HepG2 (cell line): ENCODE measurements at regions not wholly inside any gene's neighbourhood (a gene's known extent, or its start where the extent isn't known, plus 50 kb on each side); places are given as distances from the start of the nearest gene placed in this dataset.

ENCODE experiments used
- CCAR2 ChIP-seq: fragments of 200-400 bp; formaldehyde crosslinking; optimal IDR thresholded peaks from 2 replicates; pipeline ENCODE3; 2018; ENCODE audit warnings: low read depth, mild to moderate bottlenecking, low read length, moderate library complexity
- CHD4 ChIP-seq: fragments of 200-600 bp; sonication (generic); IDR thresholded peaks from 2 replicates; pipeline ENCODE4 v1.7.0; 2017; ENCODE audit warnings: mild to moderate bottlenecking, low read length, borderline replicate concordance
- KDM3A ChIP-seq: IDR thresholded peaks from 2 replicates; pipeline ENCODE4 v1.6.1; 2018; ENCODE audit warnings: low read depth, missing compliant biosample characterization
- PAWR ChIP-seq: sonication (generic); formaldehyde crosslinking; IDR thresholded peaks from 2 replicates; pipeline ENCODE4 v1.4.0; 2020; ENCODE audit warnings: missing genetic modification reagents, mild to moderate bottlenecking, borderline replicate concordance
- PTBP1 ChIP-seq: fragments of 200-400 bp; formaldehyde crosslinking; IDR thresholded peaks from 2 replicates; pipeline ENCODE4 v1.6.1; 2018; ENCODE audit warnings: low read length, low read depth; ENCODE audit not compliant: poor library complexity, severe bottlenecking
- RCOR2 ChIP-seq: IDR thresholded peaks from 2 replicates; pipeline ENCODE4 v1.6.1; 2016; ENCODE audit warnings: missing biosample characterization, missing genetic modification reagents
- ZBTB7A ChIP-seq: sonication (generic); formaldehyde crosslinking; IDR thresholded peaks from 2 replicates; pipeline ENCODE4 v1.8.0; 2022; ENCODE audit warnings: mild to moderate bottlenecking, missing genetic modification reagents
- ZMAT3 ChIP-seq: sonication (generic); formaldehyde crosslinking; conservative IDR thresholded peaks from 2 replicates; pipeline ENCODE4 v1.7.0; 2021; ENCODE audit warnings: missing genetic modification reagents
- ZNF713 ChIP-seq: sonication (generic); formaldehyde crosslinking; IDR thresholded peaks from 2 replicates; pipeline ENCODE4 v1.4.0; 2020; ENCODE audit warnings: mild to moderate bottlenecking, missing genetic modification reagents
- ZNF780A ChIP-seq: sonication (generic); formaldehyde crosslinking; IDR thresholded peaks from 2 replicates; pipeline ENCODE4 v1.8.0; 2022; ENCODE audit warnings: mild to moderate bottlenecking, missing genetic modification reagents, moderate library complexity
- ZNF790 ChIP-seq: sonication (generic); formaldehyde crosslinking; IDR thresholded peaks from 2 replicates; pipeline ENCODE4 v1.8.0; 2022; ENCODE audit warnings: missing genetic modification reagents, mild to moderate bottlenecking, borderline replicate concordance
- TF ChIP-seq, protein P1 (sequence below): sonication (generic); formaldehyde crosslinking; IDR thresholded peaks from 2 replicates; pipeline ENCODE4 v1.5.1; 2020; ENCODE audit warnings: mild to moderate bottlenecking, missing genetic modification reagents
- TF ChIP-seq, protein P2 (sequence below): sonication (generic); formaldehyde crosslinking; conservative IDR thresholded peaks from 2 replicates; pipeline ENCODE4 v1.8.0; 2022; ENCODE audit warnings: low read depth, missing genetic modification reagents
- TF ChIP-seq, protein P3 (sequence below): sonication (generic); formaldehyde crosslinking; IDR thresholded peaks from 2 replicates; pipeline ENCODE4 v1.4.0; 2020; ENCODE audit warnings: missing genetic modification reagents
- TF ChIP-seq, protein P4 (sequence below): sonication (generic); formaldehyde crosslinking; IDR thresholded peaks from 2 replicates; pipeline ENCODE4 v1.4.0; 2020; ENCODE audit warnings: mild to moderate bottlenecking, missing genetic modification reagents

DNA sequence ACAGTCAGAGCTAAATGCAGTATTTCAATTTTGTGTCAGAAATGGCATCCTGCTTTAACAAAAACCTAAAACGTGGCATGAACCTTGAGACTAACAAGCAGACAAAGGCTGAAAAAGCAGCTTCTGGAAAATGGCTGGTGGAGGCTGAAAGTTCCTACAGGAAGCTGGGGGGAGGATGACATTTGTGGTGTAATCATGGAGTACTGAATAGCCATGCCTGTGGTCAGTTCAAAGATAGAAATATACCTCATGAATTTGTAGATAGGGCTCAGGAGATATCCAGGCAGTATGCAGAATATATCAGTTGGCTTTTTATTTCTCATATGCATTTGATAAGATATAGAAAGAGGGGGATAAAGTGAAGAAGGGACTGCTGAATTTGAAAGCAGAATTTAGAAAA is 181.7 kb downstream of the UQCRFS1 start (continued):
- TF ChIP-seq, protein P1, sequence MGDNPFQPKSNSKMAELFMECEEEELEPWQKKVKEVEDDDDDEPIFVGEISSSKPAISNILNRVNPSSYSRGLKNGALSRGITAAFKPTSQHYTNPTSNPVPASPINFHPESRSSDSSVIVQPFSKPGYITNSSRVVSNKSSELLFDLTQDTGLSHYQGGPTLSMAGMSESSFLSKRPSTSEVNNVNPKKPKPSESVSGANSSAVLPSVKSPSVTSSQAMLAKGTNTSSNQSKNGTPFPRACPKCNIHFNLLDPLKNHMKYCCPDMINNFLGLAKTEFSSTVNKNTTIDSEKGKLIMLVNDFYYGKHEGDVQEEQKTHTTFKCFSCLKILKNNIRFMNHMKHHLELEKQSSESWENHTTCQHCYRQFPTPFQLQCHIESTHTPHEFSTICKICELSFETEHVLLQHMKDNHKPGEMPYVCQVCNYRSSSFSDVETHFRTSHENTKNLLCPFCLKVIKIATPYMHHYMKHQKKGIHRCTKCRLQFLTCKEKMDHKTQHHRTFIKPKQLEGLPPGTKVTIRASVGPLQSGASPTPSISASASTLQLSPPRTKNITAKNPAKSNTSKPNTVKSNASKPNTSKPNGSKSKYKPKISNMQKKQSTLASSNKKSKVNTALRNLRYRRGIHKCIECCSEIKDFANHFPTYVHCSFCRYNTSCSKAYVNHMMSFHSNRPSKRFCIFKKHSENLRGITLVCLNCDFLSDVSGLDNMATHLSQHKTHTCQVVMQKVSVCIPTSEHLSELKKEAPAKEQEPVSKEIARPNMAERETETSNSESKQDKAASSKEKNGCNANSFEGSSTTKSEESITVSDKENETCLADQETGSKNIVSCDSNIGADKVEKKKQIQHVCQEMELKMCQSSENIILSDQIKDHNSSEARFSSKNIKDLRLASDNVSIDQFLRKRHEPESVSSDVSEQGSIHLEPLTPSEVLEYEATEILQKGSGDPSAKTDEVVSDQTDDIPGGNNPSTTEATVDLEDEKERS = no peak
- TF ChIP-seq CCAR2 (no peak), KDM3A (no peak), ZBTB7A (CRISPR knock-in tag) (no peak), RCOR2 (CRISPR knock-in tag) (no peak), CHD4 (no peak), PTBP1 (no peak), ZNF780A (CRISPR knock-in tag) (no peak), ZNF713 (CRISPR knock-in tag) (no peak), ZMAT3 (CRISPR knock-in tag) (no peak), ZNF790 (CRISPR knock-in tag) (no peak), PAWR (CRISPR knock-in tag) (no peak)
- TF ChIP-seq, protein P2, sequence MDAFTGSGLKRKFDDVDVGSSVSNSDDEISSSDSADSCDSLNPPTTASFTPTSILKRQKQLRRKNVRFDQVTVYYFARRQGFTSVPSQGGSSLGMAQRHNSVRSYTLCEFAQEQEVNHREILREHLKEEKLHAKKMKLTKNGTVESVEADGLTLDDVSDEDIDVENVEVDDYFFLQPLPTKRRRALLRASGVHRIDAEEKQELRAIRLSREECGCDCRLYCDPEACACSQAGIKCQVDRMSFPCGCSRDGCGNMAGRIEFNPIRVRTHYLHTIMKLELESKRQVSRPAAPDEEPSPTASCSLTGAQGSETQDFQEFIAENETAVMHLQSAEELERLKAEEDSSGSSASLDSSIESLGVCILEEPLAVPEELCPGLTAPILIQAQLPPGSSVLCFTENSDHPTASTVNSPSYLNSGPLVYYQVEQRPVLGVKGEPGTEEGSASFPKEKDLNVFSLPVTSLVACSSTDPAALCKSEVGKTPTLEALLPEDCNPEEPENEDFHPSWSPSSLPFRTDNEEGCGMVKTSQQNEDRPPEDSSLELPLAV (CRISPR knock-in tag) = no peak
- TF ChIP-seq, protein P3, sequence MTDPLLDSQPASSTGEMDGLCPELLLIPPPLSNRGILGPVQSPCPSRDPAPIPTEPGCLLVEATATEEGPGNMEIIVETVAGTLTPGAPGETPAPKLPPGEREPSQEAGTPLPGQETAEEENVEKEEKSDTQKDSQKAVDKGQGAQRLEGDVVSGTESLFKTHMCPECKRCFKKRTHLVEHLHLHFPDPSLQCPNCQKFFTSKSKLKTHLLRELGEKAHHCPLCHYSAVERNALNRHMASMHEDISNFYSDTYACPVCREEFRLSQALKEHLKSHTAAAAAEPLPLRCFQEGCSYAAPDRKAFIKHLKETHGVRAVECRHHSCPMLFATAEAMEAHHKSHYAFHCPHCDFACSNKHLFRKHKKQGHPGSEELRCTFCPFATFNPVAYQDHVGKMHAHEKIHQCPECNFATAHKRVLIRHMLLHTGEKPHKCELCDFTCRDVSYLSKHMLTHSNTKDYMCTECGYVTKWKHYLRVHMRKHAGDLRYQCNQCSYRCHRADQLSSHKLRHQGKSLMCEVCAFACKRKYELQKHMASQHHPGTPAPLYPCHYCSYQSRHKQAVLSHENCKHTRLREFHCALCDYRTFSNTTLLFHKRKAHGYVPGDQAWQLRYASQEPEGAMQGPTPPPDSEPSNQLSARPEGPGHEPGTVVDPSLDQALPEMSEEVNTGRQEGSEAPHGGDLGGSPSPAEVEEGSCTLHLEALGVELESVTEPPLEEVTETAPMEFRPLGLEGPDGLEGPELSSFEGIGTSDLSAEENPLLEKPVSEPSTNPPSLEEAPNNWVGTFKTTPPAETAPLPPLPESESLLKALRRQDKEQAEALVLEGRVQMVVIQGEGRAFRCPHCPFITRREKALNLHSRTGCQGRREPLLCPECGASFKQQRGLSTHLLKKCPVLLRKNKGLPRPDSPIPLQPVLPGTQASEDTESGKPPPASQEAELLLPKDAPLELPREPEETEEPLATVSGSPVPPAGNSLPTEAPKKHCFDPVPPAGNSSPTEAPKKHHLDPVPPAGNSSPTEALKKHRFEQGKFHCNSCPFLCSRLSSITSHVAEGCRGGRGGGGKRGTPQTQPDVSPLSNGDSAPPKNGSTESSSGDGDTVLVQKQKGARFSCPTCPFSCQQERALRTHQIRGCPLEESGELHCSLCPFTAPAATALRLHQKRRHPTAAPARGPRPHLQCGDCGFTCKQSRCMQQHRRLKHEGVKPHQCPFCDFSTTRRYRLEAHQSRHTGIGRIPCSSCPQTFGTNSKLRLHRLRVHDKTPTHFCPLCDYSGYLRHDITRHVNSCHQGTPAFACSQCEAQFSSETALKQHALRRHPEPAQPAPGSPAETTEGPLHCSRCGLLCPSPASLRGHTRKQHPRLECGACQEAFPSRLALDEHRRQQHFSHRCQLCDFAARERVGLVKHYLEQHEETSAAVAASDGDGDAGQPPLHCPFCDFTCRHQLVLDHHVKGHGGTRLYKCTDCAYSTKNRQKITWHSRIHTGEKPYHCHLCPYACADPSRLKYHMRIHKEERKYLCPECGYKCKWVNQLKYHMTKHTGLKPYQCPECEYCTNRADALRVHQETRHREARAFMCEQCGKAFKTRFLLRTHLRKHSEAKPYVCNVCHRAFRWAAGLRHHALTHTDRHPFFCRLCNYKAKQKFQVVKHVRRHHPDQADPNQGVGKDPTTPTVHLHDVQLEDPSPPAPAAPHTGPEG (CRISPR knock-in tag) = no peak
- TF ChIP-seq, protein P4, sequence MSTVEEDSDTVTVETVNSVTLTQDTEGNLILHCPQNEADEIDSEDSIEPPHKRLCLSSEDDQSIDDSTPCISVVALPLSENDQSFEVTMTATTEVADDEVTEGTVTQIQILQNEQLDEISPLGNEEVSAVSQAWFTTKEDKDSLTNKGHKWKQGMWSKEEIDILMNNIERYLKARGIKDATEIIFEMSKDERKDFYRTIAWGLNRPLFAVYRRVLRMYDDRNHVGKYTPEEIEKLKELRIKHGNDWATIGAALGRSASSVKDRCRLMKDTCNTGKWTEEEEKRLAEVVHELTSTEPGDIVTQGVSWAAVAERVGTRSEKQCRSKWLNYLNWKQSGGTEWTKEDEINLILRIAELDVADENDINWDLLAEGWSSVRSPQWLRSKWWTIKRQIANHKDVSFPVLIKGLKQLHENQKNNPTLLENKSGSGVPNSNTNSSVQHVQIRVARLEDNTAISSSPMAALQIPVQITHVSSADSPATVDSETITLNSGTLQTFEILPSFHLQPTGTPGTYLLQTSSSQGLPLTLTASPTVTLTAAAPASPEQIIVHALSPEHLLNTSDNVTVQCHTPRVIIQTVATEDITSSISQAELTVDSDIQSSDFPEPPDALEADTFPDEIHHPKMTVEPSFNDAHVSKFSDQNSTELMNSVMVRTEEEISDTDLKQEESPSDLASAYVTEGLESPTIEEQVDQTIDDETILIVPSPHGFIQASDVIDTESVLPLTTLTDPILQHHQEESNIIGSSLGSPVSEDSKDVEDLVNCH (CRISPR knock-in tag) = no peak
